ENCODE measurements at regions not wholly inside any gene's neighbourhood (a gene's known extent, or its start where the extent isn't known, plus 50 kb on each side); places are given as distances from the start of the nearest gene placed in this dataset.

DNA sequence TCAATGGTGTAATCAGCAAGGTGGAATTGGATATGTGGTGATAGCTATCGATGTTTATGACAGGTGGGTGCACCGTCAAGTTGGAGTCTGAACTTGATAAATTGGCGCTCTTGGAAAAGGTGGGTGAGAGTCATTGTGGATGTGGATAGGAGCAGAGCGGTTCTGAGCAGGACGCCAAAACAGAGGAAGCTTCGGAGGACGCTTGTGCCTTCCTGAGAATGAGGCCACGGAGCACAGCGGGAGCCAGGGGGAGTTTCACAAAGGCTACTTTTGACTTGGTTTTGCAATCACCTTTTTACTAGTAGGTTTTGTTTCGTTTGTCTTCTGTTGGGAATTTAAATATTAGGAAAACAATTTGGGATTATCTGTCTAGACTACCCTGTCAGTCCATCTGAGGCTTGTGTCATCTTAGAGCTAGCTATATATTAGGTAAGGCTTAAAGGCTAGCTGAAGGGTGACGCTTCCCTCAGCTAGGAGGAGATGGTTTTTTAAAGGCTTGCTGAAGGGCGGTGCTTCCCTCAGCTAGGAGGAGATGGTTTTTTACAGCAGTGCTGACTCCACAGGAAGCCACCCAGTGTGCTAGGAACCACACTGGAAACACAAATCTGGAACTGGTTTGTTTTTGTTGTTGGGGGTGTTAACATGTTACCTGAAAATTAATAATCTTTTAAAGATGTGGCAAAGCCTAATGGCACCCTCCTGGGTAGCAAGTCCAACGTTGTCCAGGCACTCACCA is 142.4 kb upstream of the IRX4 start:
- TF ChIP-seq POLR2A (IDR thresholded peaks at IDR 0.05; ENCODE audit: control extremely low read depth in 1 of 2, low read depth in 2 of 2, low read length in 2 of 2) (no peak), RAD21 (IDR thresholded peaks at IDR 0.05 in 1 of 2, conservative IDR thresholded peaks at IDR 0.05 in 1 of 2; ENCODE audit: low read depth in 2 of 2, low read length in 2 of 2) (no peak), SP1 (IDR thresholded peaks at IDR 0.05; ENCODE audit: low read depth, low read length) (no peak), EP300 (IDR thresholded peaks at IDR 0.05; ENCODE audit: borderline replicate concordance in 1 of 2, low read depth in 2 of 2, low read length in 2 of 2) (no peak), RFX5 (IDR thresholded peaks at IDR 0.05; ENCODE audit: borderline replicate concordance, low read depth, low read length) (no peak), CHD1 (IDR thresholded peaks at IDR 0.05; ENCODE audit: low read depth, low read length) (no peak), TBP (IDR thresholded peaks at IDR 0.05; ENCODE audit: low read depth, low read length) (no peak)
- TF ChIP-seq, protein P1, sequence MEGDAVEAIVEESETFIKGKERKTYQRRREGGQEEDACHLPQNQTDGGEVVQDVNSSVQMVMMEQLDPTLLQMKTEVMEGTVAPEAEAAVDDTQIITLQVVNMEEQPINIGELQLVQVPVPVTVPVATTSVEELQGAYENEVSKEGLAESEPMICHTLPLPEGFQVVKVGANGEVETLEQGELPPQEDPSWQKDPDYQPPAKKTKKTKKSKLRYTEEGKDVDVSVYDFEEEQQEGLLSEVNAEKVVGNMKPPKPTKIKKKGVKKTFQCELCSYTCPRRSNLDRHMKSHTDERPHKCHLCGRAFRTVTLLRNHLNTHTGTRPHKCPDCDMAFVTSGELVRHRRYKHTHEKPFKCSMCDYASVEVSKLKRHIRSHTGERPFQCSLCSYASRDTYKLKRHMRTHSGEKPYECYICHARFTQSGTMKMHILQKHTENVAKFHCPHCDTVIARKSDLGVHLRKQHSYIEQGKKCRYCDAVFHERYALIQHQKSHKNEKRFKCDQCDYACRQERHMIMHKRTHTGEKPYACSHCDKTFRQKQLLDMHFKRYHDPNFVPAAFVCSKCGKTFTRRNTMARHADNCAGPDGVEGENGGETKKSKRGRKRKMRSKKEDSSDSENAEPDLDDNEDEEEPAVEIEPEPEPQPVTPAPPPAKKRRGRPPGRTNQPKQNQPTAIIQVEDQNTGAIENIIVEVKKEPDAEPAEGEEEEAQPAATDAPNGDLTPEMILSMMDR (IDR thresholded peaks at IDR 0.05; ENCODE audit: control extremely low read depth in 1 of 3, insufficient read depth in 1 of 3, low read depth in 1 of 3, low read length in 3 of 3) = no peak
- TF ChIP-seq, protein P2, sequence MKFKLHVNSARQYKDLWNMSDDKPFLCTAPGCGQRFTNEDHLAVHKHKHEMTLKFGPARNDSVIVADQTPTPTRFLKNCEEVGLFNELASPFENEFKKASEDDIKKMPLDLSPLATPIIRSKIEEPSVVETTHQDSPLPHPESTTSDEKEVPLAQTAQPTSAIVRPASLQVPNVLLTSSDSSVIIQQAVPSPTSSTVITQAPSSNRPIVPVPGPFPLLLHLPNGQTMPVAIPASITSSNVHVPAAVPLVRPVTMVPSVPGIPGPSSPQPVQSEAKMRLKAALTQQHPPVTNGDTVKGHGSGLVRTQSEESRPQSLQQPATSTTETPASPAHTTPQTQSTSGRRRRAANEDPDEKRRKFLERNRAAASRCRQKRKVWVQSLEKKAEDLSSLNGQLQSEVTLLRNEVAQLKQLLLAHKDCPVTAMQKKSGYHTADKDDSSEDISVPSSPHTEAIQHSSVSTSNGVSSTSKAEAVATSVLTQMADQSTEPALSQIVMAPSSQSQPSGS (IDR thresholded peaks at IDR 0.05; ENCODE audit: low read length) = no peak

Measured in H1 (cell line).